ENCODE measurements at regions not wholly inside any gene's neighbourhood (a gene's known extent, or its start where the extent isn't known, plus 50 kb on each side); places are given as distances from the start of the nearest gene placed in this dataset.
"Not testable (repeated sequence)": the region's sequence is repeated elsewhere in the genome, so short reads cannot be mapped to it uniquely, and the experiment has no call there.

DNA sequence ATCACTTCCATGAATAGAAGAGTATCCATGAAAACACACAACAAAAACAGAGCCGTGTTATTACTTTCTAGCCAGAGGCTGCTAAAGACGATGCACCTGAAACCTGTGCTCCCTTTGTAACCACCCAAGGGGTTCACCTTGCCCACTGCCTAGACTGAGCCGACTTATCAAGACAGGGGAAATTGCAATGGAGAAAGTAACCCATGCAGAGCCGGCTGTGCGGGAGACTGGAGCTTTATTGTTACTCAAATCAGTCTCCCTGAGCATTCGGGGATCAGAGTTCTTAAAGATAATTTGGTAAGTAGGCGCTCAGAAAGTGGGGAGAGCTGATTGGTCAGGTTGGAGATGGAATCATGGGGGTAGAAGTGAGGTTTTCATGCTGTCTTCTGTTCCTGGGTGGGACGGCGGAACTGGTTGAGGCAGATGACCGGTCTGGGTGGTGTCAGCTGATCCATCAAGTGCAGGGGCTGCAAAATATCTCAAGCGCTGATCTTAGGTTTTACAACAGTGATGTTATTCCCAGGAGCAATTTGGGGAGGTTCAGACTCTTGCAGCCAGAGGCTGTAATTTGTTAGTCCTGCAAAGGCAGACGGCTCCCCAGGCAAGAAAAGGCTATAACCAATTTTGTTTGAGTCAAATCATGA lies 366.6 kb downstream of the PREX1 start:
- no peak for DNase-seq

DNA sequence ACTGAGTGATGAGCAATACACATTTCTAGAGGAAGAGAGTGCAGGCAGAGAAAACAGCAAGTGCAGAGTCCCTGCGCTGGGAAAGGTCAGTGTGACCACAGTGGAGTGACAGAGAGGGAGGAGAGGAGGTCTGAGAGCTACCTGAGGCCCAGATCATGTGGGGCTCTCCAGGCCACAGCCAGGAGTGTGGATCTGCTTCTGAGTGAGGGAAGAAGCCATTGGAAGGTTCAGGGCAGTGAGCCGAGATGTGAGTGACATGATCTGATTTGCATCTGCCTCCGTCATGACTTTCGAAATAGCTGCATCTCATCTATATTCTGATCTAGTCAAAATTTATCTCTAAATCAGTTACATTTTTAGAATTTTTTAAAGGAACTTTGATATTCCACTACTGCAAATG lies 367.1 kb downstream of the PREX1 start:
- no peak for DNase-seq

DNA sequence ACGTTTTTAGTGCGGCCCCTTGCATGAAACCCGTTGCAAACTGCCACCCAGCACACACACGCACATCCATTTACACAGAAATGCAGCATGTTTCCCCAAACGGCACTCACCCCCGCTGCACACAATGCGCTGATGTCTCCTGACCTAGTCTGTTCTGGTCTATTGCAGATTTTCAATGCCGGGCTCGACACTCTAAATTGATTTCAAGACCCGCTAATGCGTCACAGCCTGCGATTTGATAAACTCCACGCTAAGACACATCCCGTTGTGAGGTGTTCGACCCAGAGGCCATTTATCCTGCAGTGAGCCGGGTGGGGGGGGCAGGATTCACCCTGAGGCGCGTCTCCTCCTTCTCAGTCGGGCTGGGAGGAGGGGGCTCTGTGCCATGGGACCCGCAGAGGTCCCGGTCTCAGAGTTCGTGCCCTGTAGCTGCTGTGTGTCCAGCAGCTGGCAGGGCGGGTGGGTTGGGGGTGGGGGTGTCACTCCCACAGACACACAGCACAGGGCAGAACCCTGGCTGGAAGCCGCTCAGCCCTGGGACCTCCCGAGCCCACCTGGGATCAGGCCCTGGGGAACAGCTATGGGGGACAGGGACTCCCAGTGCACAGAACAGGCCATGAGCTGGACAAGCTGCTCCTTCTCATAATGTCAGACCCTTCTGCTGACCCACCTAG lies 367.9 kb downstream of the PREX1 start:
- no peak for DNase-seq

DNA sequence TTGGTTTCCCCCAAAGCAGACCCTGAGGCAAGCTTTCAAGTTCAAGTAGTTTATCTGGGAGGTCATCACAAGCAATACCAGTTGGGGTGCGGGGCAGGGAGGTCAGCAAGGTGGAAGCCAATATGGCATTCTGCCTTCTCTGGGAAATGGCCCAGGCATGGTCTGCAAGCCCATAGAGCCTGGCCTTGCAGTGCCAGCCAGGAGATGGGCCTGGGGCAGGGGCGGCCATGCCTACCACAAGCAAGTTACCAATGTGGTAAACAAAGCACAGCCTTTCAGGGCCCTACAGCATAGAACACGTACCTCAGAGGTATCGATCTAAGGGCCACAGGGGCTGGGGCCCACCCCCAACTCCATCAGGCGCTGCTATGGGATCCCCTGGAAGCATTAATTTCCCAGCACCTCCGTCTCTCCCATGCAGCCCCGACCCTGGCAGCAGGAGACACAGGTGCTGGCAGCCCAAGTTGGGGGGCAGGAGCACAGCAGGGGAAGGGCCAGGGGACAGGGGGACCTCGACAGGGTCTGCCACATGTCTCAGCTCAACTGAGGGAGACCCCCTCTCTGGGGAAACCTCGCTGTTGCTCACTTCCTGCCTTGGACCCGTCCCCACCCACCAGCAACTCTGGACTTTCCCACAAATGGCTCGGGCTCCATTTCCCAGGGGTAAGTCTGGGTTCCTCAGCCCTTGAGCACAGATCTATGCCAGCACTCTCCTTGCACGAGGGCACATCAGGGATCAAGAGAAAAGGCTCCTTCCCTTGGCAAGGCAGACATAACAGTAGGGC lies 369.0 kb downstream of the PREX1 start:
- no peak for DNase-seq

DNA sequence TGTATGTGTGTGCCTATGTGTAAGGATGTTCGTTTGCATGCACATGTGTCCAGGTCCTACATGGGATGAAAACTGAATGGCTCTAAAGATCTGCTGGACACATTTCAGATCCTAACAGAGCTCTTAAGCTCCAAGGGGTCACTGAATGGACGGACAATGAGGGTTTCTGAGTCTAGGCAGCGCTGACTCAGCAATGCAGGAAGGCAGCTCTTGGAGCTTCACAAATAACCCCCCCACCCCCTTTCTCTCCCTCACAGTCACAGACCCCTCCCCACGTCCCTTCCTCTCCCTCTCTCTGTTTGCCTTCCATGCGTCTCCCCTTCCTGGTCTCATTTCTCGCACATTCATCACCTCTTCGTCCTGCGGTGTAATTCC lies 369.8 kb downstream of the PREX1 start:
- DNase-seq, result no peak

DNA sequence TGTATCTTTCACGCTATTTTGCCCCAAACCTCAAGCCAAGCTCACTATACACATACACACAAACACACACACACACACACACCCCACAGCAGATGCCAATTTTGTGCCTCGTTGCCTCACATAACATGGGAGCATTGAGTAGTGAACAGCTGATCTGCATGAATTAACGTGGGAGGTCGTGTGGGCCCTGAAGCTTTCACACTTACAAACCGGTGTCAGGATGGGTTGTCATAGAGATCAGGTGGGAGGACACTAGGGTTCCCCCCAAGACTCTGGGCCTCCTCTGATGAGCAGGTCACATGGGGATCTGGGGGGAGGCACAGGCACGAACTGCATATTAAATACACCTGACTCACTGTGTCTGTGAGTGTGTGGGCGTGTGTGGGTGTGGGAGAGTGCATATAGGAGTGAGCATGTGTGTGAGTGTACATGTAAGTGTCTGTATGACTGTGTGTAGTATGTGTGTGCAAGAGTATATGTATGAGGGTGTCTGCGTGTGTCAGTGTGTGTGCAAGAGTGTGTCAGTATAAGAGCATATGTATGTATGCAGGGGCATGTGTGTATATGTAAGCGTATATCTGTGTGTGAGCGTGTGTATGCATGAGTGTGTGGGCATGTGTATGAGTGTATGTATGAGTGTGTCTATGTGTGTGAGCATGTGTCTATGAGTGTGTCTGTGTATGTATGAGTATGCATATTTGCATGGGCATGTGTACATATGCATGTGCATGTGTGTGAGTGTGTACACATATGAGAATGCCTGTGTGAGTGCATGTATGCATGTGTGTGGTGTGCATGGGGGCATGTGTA lies 370.4 kb downstream of the PREX1 start:
- DNase-seq, result no peak

DNA sequence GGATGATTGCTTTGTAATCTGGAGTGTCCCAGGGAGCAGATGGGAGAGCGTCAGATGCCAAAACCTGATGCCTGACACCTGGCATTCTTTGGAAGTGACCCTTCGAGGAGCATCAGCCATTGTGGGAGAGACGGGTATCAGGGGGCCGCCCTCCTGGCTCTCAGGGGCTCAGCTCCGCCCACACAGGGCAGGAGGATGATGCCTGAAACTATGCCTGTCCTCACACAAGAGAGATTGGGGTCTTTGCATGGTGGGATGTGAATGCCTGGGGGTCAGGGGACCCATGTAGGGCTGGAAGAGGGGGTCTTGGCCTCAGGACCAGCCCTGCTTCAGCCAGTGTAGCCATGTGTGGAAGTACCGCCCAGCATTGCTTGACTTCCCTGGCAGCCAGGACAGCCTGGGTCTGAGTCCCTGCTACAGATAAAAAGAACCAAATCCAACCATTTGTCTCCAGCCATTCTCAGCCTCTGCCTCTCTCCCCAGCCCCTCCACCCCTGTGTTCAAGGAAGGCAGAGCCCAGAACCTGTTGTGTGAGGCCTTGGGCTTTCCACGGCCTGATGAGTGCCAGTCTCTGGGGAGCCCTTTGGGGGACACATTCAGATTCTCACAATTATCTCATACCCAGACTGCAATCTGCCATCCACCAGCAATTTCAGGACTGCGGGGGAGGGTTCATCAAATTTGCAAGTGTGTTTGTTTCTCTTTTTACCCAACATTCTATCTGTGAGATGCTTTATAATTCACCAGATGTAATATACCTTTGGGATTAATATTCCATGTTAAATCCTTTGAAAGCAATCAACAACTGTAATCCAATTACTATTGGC lies 371.2 kb downstream of the PREX1 start:
- DNase-seq, result no peak

DNA sequence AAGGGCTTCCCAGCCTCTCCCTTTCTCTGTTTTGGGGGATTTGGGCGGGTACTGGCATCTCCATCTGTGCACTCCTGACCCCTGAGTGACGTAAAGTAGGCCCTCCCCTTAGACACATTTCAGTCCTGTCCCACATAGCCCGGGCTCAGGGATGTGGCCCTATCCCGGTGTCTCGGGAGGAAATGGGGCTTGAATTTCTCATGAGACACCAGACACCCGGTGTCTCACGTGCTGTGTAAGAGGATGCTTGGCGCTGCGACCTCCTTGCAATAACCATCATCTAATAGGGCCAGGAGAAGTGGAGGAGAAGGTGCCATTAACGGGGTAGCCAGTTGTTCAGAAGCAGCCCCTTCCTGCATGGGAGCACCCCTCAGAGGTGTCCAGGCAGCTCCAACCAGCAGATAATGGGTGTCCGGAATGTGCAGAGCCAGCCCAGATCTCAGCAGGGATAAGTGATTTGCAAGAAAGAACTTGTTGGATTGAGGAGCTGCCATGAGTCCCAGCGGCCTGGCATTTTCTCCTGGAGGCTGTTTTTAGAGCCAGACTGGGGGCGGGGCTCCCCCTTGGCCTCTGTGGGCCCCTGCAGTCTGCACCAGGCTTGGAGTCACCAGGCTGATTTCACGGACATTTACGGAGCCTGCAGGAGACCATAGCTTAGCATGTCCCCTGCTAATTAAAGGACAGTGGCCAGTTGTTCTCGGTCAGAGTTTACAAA lies 372.0 kb downstream of the PREX1 start:
- DNase-seq, result no peak

DNA sequence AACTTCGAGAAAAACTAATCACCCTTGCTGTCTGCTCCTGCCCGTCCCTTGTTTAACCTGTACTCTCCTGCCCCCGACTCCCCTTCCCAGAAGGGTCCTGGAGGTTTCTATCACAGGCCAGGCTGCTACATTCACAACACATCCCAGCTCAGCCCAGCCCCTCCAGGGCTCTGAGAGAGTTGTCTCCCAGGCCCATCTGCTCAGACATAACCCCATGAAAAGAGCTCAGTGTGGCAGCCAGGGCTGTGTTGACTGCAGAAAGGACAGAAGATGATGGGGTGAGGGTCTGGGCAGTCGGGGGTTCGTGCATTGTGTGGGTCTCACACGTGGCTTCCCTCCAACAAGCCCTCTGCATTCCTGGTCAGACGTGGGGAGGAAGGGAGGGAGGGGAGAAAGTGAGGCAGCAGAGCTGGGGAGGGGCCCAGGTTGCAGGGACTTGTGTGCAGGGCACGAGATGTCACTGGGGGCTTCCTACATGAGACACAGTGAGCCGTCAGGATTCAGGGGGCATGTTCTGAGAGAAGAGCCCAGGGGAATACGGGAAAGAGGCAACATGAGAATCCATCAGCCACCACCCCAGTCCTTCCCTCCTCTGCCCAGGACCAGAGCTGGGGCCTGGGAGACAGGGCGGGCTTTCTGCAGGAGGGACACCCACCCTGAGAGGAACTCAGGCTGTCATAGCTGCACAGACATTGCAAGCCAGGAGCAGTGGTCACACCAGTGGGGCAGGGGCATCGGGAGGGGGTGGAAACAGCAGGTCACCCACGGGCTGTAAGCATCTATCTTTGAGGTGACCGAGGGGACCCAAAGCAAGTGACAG lies 372.9 kb downstream of the PREX1 start:
- DNase-seq, result no peak

DNA sequence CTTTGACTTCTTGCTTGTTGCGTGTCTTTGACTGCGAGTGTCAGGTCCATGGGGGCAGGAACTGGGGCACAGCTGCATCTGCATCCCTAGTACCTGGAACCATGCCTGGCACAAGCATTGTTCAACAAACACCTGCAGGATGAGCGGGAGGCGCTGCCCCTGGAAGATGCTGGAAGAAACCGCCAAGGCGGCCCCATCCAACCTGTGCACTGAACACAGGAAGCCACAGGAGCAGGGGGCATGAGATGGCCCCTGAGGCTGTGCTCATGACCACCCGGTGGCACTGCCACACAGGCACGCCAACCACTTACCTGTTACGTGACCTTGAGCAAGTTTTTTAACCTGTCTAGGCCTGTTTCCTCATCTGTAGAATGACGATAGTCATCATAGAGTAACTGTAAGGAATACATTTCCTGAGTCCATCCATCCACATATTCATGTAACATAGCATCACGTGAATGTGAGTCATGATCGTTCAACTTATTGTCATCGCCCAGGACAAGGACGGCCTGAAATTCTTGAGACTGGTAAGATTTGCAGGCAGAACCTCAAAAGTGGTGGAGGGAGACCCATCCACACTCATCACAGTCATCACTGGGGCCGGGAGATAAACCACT lies 374.2 kb downstream of the PREX1 start:
- DNase-seq, result no peak

DNA sequence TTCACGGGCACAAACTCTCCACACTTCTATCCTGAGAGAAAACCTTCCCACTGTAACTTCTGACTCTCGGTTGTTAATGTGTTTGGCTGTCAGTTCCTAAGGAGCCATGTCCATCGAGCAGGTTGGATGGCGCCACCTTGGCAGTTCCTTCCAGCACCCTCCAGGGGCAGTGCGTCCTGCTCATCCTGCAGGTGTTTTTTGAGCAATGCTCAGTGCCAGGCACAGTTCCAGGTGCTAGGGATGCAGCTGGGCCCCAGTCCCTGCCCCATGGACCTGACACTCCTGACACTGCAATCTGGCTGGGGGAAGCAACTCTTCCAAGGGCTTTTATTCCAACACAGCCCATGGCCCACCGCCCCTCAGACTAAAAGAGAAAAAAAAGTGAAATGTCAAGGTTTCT lies 376.4 kb downstream of the PREX1 start:
- DNase-seq, result no peak

DNA sequence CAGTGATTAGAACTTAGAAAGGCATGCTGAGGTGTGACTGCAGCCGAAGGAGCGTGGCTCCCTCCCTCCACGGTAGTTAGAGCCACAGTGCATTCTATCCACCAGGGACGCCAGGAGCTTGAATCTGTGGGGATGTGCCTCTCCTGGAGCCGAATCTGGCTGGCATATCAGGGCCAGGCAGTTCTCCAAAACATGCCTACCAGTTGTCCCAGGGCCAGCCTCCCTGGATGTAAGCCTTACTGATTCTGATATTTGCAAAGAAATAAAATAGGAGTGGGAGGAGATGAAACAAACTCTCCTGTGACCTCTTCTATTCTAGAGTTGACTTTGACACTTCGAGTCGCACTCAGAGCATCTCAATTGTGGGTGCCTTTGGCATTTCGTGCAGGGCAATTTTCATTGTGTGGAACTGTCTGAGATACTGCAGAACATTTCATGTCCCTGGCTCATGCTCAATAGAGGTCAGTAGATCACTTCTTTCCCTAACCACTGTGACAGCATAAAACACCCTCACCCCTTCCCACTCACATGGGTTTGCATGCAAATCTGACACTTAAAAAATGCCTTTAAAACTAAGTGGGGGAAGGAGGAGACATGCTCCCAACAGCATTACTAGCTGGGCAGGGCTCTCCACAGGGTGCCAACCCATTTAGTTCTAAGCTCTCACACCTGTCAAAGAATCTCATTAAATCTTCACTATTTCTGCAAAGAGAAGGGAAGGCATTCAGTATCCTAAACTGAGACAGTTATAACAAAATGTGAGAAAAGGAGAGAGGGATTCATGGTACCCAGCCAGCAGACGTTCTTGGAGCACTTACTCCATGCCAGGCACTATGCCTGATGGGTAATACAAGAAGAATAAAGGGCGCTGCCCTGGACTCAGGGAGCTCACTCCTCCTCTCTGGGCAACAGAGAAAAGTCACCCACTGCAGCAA lies 378.9 kb downstream of the PREX1 start:
- DNase-seq, result no peak

DNA sequence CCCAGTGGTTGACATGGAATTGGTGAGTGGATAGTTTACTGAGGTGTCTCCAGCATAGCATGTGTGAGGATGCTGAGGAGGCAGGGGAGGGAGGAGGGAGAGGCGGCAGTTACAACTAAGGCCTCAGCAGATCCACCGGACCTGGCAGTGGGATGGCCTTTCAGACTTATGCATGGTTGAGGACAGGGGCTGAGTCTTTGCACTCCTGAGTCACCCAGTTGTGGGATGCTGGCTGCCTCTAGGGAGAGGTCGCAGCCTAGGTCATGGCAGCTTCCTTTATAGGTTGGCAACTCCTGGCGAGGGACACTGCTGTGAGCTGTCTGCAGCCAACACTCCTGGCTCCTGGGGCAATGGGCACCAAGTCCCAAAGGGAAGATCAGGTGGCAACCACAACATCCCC lies 380.3 kb downstream of the PREX1 start:
- no peak for DNase-seq

DNA sequence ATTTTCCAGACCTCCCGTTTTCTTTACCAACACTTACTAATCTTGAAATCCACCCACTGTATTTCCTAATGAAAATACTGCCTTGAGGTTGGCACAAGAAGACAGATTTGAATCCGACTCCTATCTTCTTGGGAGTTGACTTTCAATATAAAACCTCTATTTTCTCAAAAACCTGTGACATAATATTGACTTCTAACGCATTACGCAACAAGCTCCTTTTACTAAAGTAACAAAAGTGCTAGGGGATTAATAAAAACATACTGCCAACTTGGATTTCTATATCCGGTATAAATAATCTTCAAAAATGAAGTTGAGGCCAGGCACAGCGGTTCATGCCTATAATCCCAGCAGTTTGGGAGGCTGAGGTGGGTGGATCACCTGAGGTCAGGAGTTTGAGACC lies 382.0 kb downstream of the PREX1 start:
- DNase-seq, result no peak

DNA sequence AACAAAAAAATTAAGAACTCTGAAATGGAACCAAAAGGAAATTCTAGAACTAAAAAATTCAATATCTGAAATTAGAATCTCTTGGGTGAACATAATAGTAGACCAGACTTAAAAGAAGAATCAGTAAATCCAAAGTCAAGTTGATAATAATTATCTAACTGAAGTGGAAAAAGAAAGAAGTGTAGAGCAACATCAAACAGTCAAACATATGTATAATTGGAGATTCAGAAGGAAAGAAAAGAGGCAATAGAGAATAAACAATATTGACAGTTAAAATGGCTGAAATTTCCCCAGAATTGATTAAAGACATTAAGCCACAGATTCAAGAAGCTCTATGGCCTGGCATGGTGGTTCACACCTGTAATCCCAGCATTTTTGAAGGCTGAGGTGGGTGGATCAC lies 383.6 kb downstream of the PREX1 start:
- no peak for DNase-seq

DNA sequence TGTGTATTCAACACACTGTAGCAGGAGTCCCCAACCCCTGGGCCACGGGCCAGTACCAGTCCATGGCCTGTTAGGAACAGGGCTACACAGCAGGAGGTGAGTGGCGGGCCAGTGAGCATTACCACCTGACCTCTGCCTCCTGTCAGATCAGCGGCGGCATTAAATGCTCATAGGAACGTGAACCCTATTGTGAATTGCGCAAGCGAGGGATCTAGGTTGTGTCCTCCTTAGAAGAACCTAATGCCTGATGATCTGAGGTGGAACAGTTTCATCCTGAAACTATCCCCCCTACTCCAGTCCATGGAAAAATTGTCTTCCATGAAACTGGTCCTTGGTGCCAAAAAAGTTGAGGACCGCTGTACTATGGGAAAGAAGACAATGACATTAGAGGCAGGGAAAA lies 386.9 kb downstream of the PREX1 start:
- DNase-seq, result no peak

DNA sequence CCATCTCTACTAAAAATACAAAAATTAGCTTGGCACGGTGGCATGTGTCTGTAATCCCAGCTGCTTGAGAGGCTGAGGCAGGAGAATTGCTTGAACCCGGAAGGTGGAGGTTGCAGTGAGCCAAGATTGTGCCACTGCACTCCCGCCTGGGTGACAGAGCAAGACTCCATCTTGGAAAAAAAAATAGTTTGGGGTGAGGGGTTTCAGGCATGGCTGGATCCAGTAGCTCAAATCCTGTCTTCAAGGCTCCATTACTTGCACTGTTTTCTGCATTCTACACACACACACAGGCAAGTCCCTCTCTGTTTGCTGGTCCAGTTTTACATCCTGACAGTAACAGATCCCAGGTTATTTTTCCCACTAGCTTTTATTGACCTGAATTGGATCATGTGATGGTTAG lies 387.5 kb downstream of the PREX1 start:
- not testable (repeated sequence) for DNase-seq

DNA sequence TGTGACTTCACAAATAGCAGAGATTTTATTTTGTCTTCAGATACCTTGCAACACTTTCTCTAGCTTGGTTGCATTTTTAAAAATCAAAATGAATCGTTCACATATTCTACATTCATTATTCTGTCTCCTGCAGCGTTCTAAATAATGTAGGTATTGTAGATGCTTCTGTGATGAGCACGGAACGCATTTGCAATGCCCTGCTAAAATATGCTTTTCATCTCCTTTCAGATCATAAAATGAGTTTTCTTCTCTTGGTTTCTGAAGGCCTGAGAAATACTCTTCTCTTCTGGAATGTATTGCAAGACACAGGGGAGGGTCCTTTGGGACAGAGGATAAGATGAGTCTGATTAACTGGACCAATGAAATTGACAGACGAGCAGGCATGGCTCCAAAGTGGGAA lies 390.7 kb downstream of the PREX1 start:
- no peak for DNase-seq

DNA sequence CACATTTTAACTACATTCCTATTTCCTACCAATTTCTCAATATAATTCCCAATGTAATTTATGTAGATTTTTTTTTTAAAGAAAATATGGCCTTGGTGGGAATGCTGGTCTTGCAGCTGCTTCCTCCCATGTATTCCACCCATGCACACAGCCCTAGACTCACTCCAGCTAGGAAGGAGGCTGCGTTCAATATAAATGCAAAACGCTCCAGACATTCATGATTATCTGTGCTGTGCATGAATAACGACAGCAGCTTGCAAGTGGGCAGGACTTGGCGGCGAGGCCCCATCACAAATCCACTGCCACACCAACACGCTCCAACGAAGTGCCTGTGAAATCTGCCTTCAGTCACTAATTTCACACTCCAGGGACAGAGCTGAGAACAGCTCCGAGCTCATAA lies 391.2 kb downstream of the PREX1 start:
- DNase-seq, result not testable (repeated sequence)
